ENCODE measurements at regions not wholly inside any gene's neighbourhood (a gene's known extent, or its start where the extent isn't known, plus 50 kb on each side); places are given as distances from the start of the nearest gene placed in this dataset.

DNA sequence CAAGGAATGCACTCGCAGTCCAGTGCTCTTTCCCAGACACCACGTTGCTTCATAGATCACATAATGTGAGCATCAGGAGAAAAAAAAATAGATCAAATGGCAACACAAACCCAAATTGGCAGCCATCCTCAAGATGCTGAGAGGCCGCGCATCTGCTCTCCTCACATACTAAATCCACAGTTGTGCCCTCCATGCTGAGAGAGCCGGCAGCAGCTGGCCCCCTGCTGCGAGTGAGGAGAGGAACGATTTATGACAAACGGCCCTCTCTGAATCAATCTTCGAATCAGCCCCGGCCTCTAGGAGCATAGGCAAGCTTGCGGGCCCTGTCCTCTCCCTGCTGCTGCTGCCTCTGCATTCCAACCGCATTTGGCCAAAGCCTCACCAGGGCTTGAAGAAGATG is 159.9 kb upstream of the TENM4 start:
- Mint-ChIP-seq H3K27me3 (ENCODE audit: low read depth) (peaks cover 4% of the 10 kb centered on the region), H3K9me3 (peaks cover 9% of the 10 kb centered on the region), H3K4me1 (ENCODE audit: low read depth) (no peaks in the 10 kb centered on the region), H3K36me3 (ENCODE audit: low read depth) (no peaks in the 10 kb centered on the region), H3K4me3 (no peak overlapping the region), H3K27ac (no peak overlapping the region)
- intact Hi-C loops (cut with micrococcal nuclease): no loop called here
- CTCF ChIA-PET: no interaction called here
- DNase-seq: no peak

DNA sequence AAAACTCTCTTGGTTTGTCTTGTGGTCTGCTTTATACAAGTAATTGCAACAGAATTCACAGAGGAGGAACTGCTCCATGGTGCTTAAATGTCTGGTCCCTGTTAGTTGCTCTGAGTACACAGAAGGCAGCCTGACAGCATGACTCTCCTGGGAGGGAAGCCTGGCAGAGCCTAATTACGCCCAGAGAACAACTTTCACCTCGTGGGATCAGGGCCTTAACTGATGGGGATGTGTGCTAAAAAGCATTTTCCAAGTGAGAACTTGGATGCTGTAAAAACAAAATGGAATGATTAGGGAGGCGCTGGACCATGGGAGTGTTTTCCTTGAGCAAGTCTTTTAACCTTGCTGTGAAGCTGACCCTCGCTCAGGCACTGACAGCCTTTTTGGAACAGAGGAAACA is 154.0 kb upstream of the TENM4 start:
- CTCF ChIA-PET: no interaction called here
- Mint-ChIP-seq H3K9me3 (peaks cover 13% of the 10 kb centered on the region), H3K4me3 (no peak overlapping the region), H3K27ac (no peak overlapping the region), H3K36me3 (ENCODE audit: low read depth) (no peaks in the 10 kb centered on the region), H3K27me3 (ENCODE audit: low read depth) (peaks cover 4% of the 10 kb centered on the region), H3K4me1 (ENCODE audit: low read depth) (no peaks in the 10 kb centered on the region)
- intact Hi-C loops (cut with micrococcal nuclease): no loop called here
- DNase-seq: no peak

DNA sequence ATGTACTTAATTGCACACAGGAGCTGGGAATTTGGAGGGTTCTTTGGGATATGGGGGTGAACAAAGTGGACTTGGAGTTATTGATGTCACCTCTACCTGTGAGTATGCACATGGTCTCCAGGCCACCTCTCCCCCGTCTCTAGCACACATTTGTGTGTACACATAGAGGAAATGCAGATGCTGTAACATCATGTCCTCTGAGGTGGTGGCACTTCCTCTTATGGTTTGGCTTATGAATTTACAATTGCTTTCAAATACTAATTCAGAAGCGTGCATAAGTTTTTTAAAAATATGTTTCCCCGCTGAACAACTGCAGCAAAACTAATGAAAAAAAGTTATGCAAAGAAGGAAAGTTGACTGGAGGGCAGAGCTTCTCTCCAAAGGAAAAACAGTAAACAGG is 152.0 kb upstream of the TENM4 start:
- CTCF ChIA-PET: no interaction called here
- no peak overlapping the region for H3K27ac Mint-ChIP-seq
- H3K36me3 Mint-ChIP-seq (ENCODE audit: low read depth): no peaks in the 10 kb centered on the region
- no peak overlapping the region for H3K4me3 Mint-ChIP-seq
- peaks cover 16% of the 10 kb centered on the region for H3K9me3 Mint-ChIP-seq
- intact Hi-C loops (cut with micrococcal nuclease): no loop called here
- H3K27me3 Mint-ChIP-seq (ENCODE audit: low read depth): no peaks in the 10 kb centered on the region
- no peaks in the 10 kb centered on the region for H3K4me1 Mint-ChIP-seq (ENCODE audit: low read depth)
- DNase-seq: no peak

DNA sequence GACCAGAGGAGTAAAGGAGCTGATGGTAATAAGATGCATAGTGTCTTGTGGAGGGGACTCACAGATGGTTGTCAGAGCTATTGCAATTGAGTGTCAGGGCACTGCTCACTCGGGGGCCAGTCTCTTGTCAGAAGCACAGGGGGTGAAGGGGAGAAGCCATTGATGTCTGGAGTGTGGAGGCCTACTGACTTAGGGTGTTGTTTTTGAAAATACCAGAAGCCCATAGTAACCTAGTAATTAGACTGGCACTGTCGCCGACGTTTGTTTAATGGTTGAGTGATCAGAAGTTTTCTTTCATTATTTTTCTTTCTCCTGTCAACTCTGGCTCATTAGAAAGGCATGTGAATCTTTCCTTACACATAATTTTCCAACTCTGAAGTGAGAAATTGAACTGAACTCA is 151.6 kb upstream of the TENM4 start:
- H3K36me3 Mint-ChIP-seq (ENCODE audit: low read depth): no peaks in the 10 kb centered on the region
- CTCF ChIA-PET: no interaction called here
- intact Hi-C loops (cut with micrococcal nuclease): no loop called here
- DNase-seq: no peak
- H3K27ac Mint-ChIP-seq: no peak overlapping the region
- peaks cover 16% of the 10 kb centered on the region for H3K9me3 Mint-ChIP-seq
- H3K4me3 Mint-ChIP-seq: no peak overlapping the region
- no peaks in the 10 kb centered on the region for H3K4me1 Mint-ChIP-seq (ENCODE audit: low read depth)
- no peaks in the 10 kb centered on the region for H3K27me3 Mint-ChIP-seq (ENCODE audit: low read depth)

DNA sequence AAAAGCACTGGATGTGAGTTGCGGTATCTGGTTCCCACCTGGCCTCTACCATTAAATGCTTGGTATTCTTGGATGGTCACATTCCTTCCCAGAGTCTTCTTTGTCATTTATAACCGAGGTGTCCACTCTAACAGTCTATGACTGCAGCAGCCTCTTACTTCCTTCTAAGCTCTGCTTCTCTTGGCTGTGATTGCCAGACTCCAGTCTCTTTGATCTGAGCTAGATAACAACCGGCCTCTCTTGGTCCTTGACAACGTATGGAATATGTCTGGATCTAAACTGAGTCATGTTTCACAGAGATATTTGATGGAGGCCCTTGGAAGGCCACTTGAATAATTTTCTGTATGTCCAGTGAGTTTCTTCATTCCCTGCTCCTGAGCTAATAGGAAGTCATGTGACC is 141.6 kb upstream of the TENM4 start:
- CTCF ChIA-PET: no interaction called here
- Mint-ChIP-seq H3K27me3 (ENCODE audit: low read depth) (no peaks in the 10 kb centered on the region), H3K27ac (no peak overlapping the region), H3K36me3 (ENCODE audit: low read depth) (no peaks in the 10 kb centered on the region), H3K4me1 (ENCODE audit: low read depth) (no peaks in the 10 kb centered on the region), H3K4me3 (no peak overlapping the region), H3K9me3 (peaks cover 4% of the 10 kb centered on the region)
- intact Hi-C loops (cut with micrococcal nuclease): no loop called here
- DNase-seq: no peak

DNA sequence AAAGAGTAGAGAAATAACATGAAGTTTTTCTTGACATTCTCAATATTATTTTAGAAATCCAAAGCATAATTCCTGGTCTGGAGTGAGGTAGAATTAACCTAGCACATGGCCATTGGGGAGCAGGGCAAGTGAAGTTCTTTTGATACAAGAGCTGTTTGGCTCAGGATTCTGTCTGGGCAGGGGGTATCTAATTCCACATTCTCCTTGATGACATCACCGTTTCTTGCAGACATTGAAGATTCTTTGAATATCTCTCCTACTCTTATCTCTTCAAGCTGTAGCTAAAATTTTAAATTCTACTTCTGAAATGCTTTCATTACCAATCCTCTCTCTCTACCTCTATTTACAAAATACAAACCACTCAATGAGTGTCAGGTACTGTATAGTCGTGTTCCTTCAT is 138.2 kb upstream of the TENM4 start:
- peaks cover 4% of the 10 kb centered on the region for H3K9me3 Mint-ChIP-seq
- H3K4me3 Mint-ChIP-seq: no peak overlapping the region
- CTCF ChIA-PET: no interaction called here
- no peak for DNase-seq
- intact Hi-C loops (cut with micrococcal nuclease): no loop called here
- H3K36me3 Mint-ChIP-seq (ENCODE audit: low read depth): no peaks in the 10 kb centered on the region
- H3K4me1 Mint-ChIP-seq (ENCODE audit: low read depth): no peaks in the 10 kb centered on the region
- no peaks in the 10 kb centered on the region for H3K27me3 Mint-ChIP-seq (ENCODE audit: low read depth)
- H3K27ac Mint-ChIP-seq: no peak overlapping the region

DNA sequence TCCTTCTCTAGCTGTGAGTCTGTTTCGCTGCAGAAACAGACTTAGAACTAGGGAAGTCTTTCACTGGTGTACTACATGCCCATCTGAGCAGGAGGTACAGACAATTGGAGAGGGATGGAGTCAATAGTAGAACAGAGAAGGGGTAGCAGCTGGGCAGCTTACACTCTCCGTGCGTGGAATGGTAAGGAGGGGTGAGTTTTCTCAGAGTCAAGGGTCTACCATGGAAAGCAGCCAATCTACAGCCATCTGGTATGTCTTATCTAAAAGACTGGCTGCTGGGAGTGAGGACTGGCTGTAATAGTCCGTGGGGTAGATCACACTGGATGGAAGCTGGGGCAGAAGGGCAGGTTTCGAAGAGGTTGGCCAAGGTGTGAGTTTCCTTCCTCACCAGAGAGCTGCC is 137.3 kb upstream of the TENM4 start:
- H3K9me3 Mint-ChIP-seq: peaks cover 4% of the 10 kb centered on the region
- DNase-seq: no peak
- H3K36me3 Mint-ChIP-seq (ENCODE audit: low read depth): no peaks in the 10 kb centered on the region
- H3K4me3 Mint-ChIP-seq: no peak overlapping the region
- intact Hi-C loops (cut with micrococcal nuclease): no loop called here
- CTCF ChIA-PET: interaction anchor here (0.6 kb wide), 1 partner anchor 1511 kb away, joined by 4 read pairs; no protein-coding TSS in a partner anchor
- H3K27me3 Mint-ChIP-seq (ENCODE audit: low read depth): no peaks in the 10 kb centered on the region
- H3K4me1 Mint-ChIP-seq (ENCODE audit: low read depth): no peaks in the 10 kb centered on the region
- no peak overlapping the region for H3K27ac Mint-ChIP-seq

DNA sequence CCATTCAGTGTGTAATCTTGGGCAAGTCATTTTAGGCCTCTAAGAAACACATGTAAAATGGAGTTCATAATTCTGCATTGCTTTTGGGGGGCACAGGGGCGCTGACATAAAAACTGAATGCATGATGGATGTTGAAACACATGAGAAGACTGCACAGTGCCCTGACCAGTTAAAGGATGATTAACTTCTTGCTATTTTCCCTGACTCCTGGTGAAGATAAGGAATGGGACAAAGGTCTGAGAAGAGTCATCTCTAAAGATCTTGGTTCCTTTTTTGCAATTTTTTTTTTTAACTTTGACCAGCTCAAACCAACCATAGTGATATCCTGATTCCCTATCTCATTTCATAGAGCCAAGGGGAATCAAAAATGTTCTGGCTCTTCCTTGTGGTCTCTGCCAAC is 134.9 kb upstream of the TENM4 start:
- Mint-ChIP-seq H3K4me3 (no peak overlapping the region), H3K4me1 (ENCODE audit: low read depth) (no peaks in the 10 kb centered on the region), H3K27me3 (ENCODE audit: low read depth) (no peaks in the 10 kb centered on the region), H3K36me3 (ENCODE audit: low read depth) (no peaks in the 10 kb centered on the region), H3K27ac (no peak overlapping the region), H3K9me3 (peaks cover 4% of the 10 kb centered on the region)
- intact Hi-C loops (cut with micrococcal nuclease): no loop called here
- CTCF ChIA-PET: no interaction called here
- no peak for DNase-seq

DNA sequence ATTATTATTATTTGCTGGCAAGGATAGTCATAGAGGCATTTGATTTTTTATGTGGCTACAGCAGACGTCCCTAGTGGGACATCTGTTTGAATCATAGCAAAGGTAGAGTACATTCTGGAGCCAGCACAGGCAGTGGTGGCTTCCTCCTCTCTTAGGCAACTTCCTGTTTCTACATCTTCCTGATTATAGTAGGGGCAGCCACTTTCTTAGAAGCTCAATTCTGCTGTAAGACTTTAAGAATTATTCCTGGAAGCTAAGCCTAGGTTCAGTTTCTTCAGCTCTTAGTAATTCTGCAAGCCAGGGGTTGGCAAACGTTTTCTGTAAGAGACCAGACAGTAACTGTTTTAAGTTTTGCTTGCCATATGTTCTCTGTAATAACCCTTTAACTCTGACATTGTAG is 129.3 kb upstream of the TENM4 start:
- H3K27me3 Mint-ChIP-seq (ENCODE audit: low read depth): no peaks in the 10 kb centered on the region
- intact Hi-C loops (cut with micrococcal nuclease): no loop called here
- peaks cover 5% of the 10 kb centered on the region for H3K9me3 Mint-ChIP-seq
- DNase-seq: no peak
- no peak overlapping the region for H3K4me3 Mint-ChIP-seq
- no peaks in the 10 kb centered on the region for H3K4me1 Mint-ChIP-seq (ENCODE audit: low read depth)
- H3K36me3 Mint-ChIP-seq (ENCODE audit: low read depth): no peaks in the 10 kb centered on the region
- CTCF ChIA-PET: no interaction called here
- H3K27ac Mint-ChIP-seq: no peak overlapping the region

DNA sequence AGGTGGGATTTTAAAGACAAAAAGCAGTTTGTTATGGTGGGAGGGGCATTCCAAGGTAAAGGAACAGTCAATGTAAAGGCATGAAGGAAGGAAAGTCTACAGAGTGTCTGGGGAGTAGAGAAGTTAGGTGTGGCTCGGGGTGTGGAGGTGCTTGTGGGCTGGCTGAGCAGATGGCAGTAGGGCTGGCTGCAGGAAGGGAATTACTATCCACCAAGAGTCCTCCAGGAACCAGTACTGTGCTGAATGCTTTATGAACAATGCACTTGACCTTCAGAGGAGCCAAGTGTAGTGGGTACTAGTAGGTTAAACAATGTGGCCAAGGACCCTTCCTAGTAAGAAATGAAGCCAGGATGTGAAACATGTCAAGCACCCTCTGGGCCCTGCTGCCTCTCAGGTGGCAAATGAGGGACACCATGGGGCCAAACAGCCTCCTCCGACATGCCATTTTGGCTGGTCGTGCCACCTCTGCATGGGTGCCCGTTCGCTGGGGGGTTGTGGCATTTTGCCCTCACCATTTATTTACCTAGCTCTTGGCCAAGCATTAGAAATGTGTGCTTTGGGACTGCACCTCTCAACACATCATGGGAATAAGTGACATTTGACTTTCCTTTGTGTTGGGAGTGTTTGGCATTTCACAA is 123.6 kb upstream of the TENM4 start:
- H3K4me3 Mint-ChIP-seq: no peak overlapping the region

DNA sequence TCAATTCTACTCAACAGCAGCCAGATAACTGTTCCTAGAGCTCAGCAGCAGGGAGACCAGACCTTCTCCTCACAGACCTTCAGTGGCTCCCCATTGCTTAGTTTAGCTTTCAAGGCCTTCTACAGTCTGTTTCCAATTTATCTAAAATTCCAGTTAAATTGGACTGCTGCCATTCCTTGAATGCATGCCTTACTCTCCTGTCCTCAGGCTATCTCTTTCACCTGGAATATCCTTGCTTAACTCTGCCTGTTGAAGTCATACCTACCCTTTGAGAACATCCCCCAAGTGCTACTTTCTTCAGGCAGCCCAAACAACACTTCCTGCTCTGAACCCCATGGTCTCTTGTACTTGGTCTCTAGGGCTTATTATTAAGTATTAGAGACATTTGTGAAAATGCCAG is 120.7 kb upstream of the TENM4 start:
- no peak overlapping the region for H3K27ac Mint-ChIP-seq
- H3K27me3 Mint-ChIP-seq (ENCODE audit: low read depth): no peaks in the 10 kb centered on the region
- H3K4me3 Mint-ChIP-seq: no peak overlapping the region
- H3K9me3 Mint-ChIP-seq: peaks cover 6% of the 10 kb centered on the region
- no peaks in the 10 kb centered on the region for H3K4me1 Mint-ChIP-seq (ENCODE audit: low read depth)
- DNase-seq: no peak
- H3K36me3 Mint-ChIP-seq (ENCODE audit: low read depth): no peaks in the 10 kb centered on the region
- intact Hi-C loops (cut with micrococcal nuclease): no loop called here
- CTCF ChIA-PET: no interaction called here

More for the DNA sequence above, 123.6 kb upstream of the TENM4 start:
- CTCF ChIA-PET: no interaction called here
- Mint-ChIP-seq H3K9me3 (peaks cover 5% of the 10 kb centered on the region), H3K27me3 (ENCODE audit: low read depth) (no peaks in the 10 kb centered on the region), H3K36me3 (ENCODE audit: low read depth) (no peaks in the 10 kb centered on the region), H3K4me1 (ENCODE audit: low read depth) (no peaks in the 10 kb centered on the region), H3K27ac (no peak overlapping the region)
- no peak for DNase-seq
- intact Hi-C loops (cut with micrococcal nuclease): no loop called here

DNA sequence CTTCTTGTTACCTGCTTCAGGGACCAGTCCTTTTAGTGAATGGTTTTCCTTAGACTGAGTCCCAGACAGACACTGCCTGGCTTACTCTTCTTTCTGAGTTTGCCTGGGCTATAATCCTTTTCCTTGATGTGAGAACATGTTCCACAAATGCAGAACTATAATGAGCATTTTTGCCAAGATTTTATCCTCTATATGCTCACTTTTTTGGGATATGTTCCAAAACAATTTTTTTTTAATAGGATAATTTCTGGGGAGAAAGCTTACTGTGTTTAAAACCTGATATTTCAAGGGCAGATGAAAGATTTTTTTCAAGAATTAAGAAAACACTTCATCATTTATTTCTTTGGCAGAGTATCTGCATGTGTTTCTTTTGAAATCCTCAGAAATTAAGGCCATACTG is 110.0 kb upstream of the TENM4 start:
- Mint-ChIP-seq H3K4me3 (no peak overlapping the region), H3K27ac (no peak overlapping the region), H3K9me3 (no peaks in the 10 kb centered on the region), H3K36me3 (ENCODE audit: low read depth) (no peaks in the 10 kb centered on the region), H3K4me1 (ENCODE audit: low read depth) (no peaks in the 10 kb centered on the region), H3K27me3 (ENCODE audit: low read depth) (peaks cover 4% of the 10 kb centered on the region)
- DNase-seq: no peak
- CTCF ChIA-PET: interaction anchor here (0.9 kb wide), 1 partner anchor 21 kb away, joined by 4 read pairs; no protein-coding TSS in a partner anchor
- intact Hi-C loops (cut with micrococcal nuclease): no loop called here

DNA sequence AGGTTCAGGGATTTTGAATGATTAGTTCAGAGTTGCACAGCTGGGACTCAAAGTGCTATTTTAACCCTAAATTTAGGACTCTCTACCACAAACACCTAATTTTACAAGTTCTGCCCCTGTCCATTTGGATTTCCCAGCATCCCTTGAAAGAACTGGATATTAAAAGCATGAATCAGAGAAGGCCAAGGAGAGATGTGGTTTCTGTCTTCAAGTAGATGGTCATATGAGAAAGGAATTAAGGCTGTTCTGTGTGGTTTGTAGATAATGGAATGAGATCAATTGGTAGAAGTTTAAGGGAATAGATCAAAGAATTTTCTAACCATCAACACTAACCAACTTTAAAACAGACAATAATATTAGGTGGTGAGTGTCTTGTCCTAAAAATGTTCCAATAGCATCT is 106.4 kb upstream of the TENM4 start:
- Mint-ChIP-seq H3K9me3 (no peaks in the 10 kb centered on the region), H3K4me3 (no peak overlapping the region), H3K27me3 (ENCODE audit: low read depth) (peaks cover 4% of the 10 kb centered on the region), H3K4me1 (ENCODE audit: low read depth) (no peaks in the 10 kb centered on the region), H3K36me3 (ENCODE audit: low read depth) (no peaks in the 10 kb centered on the region), H3K27ac (no peak overlapping the region)
- no peak for DNase-seq
- intact Hi-C loops (cut with micrococcal nuclease): no loop called here
- CTCF ChIA-PET: no interaction called here

DNA sequence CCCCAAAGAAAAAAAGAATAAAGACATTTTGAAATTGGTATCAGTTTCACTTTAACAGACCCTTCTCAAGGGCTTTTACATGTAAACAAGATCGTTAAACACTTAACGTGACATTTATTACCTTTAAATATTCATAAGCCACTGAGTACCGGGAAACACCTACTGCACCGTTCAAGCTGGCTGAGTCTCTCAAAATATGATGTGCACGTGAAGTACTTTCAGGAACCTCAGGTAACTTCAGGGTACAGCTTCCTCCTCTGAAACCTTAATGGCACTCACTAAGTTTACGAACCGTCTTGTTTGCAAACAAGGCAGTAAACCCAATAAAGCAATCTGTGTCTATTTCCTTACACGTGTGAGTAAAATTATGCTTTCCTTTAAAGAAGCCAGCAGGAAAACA is 105.5 kb upstream of the TENM4 start:
- Mint-ChIP-seq H3K36me3 (ENCODE audit: low read depth) (no peaks in the 10 kb centered on the region), H3K4me3 (no peak overlapping the region), H3K9me3 (no peaks in the 10 kb centered on the region), H3K27ac (no peak overlapping the region), H3K4me1 (ENCODE audit: low read depth) (no peaks in the 10 kb centered on the region), H3K27me3 (ENCODE audit: low read depth) (peaks cover 6% of the 10 kb centered on the region)
- CTCF ChIA-PET: no interaction called here
- DNase-seq: no peak
- intact Hi-C loops (cut with micrococcal nuclease): no loop called here
